DMS153 (cell line): ENCODE measurements at regions not wholly inside any gene's neighbourhood (a gene's known extent, or its start where the extent isn't known, plus 50 kb on each side); places are given as distances from the start of the nearest gene placed in this dataset.

Experiments used
- DNase-seq: peaks from one replicate; lab custom pipeline; 2025; lab: John Stamatoyannopoulos, UW

- no peak for DNase-seq
Measured at GRCh38 chr10:108090476-108091215, 926.1 kb upstream of the SORCS1 start.

- no peak for DNase-seq
Measured at GRCh38 chr10:108086502-108086901, 922.0 kb upstream of the SORCS1 start.

GRCh38 chr10:108082596-108082995 is 918.1 kb upstream of the SORCS1 start:
- no peak for DNase-seq

GRCh38 chr10:108078263-108078662 is 913.8 kb upstream of the SORCS1 start:
- DNase-seq: no peak

- DNase-seq: no peak
Measured at GRCh38 chr10:108072466-108072865, 908.0 kb upstream of the SORCS1 start.

- no peak for DNase-seq
Measured at GRCh38 chr10:108070789-108071188, 906.3 kb upstream of the SORCS1 start.

GRCh38 chr10:108069096-108069495 is 904.6 kb upstream of the SORCS1 start:
- DNase-seq: no peak

- no peak for DNase-seq
Measured at GRCh38 chr10:108064746-108065260, 900.3 kb upstream of the SORCS1 start.

- DNase-seq: peak; percentile 3
Measured at GRCh38 chr10:108060246-108060645, 895.7 kb upstream of the SORCS1 start.

GRCh38 chr10:108055506-108055905 is 891.0 kb upstream of the SORCS1 start:
- no peak for DNase-seq

- no peak for DNase-seq
Measured at GRCh38 chr10:108052981-108053380, 888.5 kb upstream of the SORCS1 start.

GRCh38 chr10:108051218-108051617 is 886.7 kb upstream of the SORCS1 start:
- DNase-seq: no peak

- DNase-seq: no peak
Measured at GRCh38 chr10:108050626-108051025, 886.1 kb upstream of the SORCS1 start.

- no peak for DNase-seq
Measured at GRCh38 chr10:108049668-108050067, 885.2 kb upstream of the SORCS1 start.

GRCh38 chr10:108048898-108049297 is 884.4 kb upstream of the SORCS1 start:
- no peak for DNase-seq

- peak; percentile 14 for DNase-seq
Measured at GRCh38 chr10:108039821-108040584, 875.5 kb upstream of the SORCS1 start.

GRCh38 chr10:108037061-108037460 is 872.6 kb upstream of the SORCS1 start:
- DNase-seq: no peak

GRCh38 chr10:108036265-108036664 is 871.8 kb upstream of the SORCS1 start:
- peak; percentile 12 for DNase-seq

- no peak for DNase-seq
Measured at GRCh38 chr10:108034829-108035228, 870.3 kb upstream of the SORCS1 start.

- peak; percentile 77 for DNase-seq
Measured at GRCh38 chr10:108033518-108033917, 869.0 kb upstream of the SORCS1 start.

GRCh38 chr10:108031505-108031904 is 867.0 kb upstream of the SORCS1 start:
- no peak for DNase-seq

GRCh38 chr10:108014902-108015177 is 850.3 kb upstream of the SORCS1 start:
- DNase-seq: no peak

GRCh38 chr10:108014145-108014901 is 849.8 kb upstream of the SORCS1 start:
- DNase-seq: no peak
